H9 (cell line): ENCODE measurements at regions not wholly inside any gene's neighbourhood (a gene's known extent, or its start where the extent isn't known, plus 50 kb on each side); places are given as distances from the start of the nearest gene placed in this dataset.

Experiments
- DNase-seq: peaks from one replicate; pipeline ENCODE4 v3.0.0-alpha.2; 2017
- H2AFZ ChIP-seq: one replicate; pipeline ENCODE4 v1.6.1; 2013; ENCODE audit warnings: mild to moderate bottlenecking, low read length, control low read depth, moderate library complexity
- H2AK5ac ChIP-seq: 2 replicates; pipeline ENCODE4 v1.6.1; 2013; ENCODE audit warnings: low read length, control low read depth, mixed read lengths; ENCODE audit not compliant: insufficient read length
- H2BK120ac ChIP-seq: one replicate; pipeline ENCODE4 v1.6.1; 2013; ENCODE audit warnings: low read depth, mild to moderate bottlenecking, low read length, control low read depth, inconsistent platforms; ENCODE audit not compliant: poor library complexity, severe bottlenecking
- H2BK12ac ChIP-seq: 2 replicates; pipeline ENCODE4 v1.6.1; 2013; ENCODE audit warnings: low read length, control low read depth, mixed read lengths, low read depth; ENCODE audit not compliant: insufficient read length
- H2BK15ac ChIP-seq: 2 replicates; pipeline ENCODE4 v1.6.1; 2013; ENCODE audit warnings: low read depth, low read length, control low read depth
- H2BK20ac ChIP-seq: one replicate; pipeline ENCODE4 v1.6.1; 2013; ENCODE audit warnings: low read depth, mild to moderate bottlenecking, low read length, control low read depth, inconsistent platforms; ENCODE audit not compliant: poor library complexity, severe bottlenecking
- H2BK5ac ChIP-seq: 2 replicates; pipeline ENCODE4 v1.6.1; 2013; ENCODE audit warnings: low read length, control low read depth, mixed read lengths; ENCODE audit not compliant: insufficient read length
- H3K14ac ChIP-seq: 2 replicates; pipeline ENCODE4 v1.6.1; 2013; ENCODE audit warnings: low read length, control low read depth; ENCODE audit not compliant: insufficient read depth
- H3K18ac ChIP-seq: 2 replicates; pipeline ENCODE4 v1.6.1; 2013; ENCODE audit warnings: low read depth, mild to moderate bottlenecking, mixed read lengths, low read length, control low read depth; ENCODE audit not compliant: insufficient read length
- H3K23ac ChIP-seq: 2 replicates; pipeline ENCODE4 v1.6.1; 2013; ENCODE audit warnings: low read length, control low read depth, mixed read lengths, low read depth; ENCODE audit not compliant: insufficient read length
- H3K23me2 ChIP-seq: 2 replicates; pipeline ENCODE4 v1.6.1; 2013; ENCODE audit warnings: low read depth, mild to moderate bottlenecking, mixed read lengths, low read length, control low read depth; ENCODE audit not compliant: insufficient read length, poor library complexity, severe bottlenecking
- H3K27ac ChIP-seq: 2 replicates; pipeline ENCODE4 v1.5.1; 2013; ENCODE audit warnings: low read length, control low read depth, mixed read lengths, low read depth; ENCODE audit not compliant: insufficient read length
- H3K27me3 ChIP-seq: 2 replicates; pipeline ENCODE4 v1.6.1; 2013; ENCODE audit warnings: low read length, control low read depth, inconsistent platforms; ENCODE audit not compliant: insufficient read depth
- H3K4ac ChIP-seq: 2 replicates; pipeline ENCODE4 v1.6.1; 2013; ENCODE audit warnings: low read depth, mild to moderate bottlenecking, control low read depth, inconsistent platforms, low read length, moderate library complexity
- H3K4me1 ChIP-seq: 2 replicates; pipeline ENCODE4 v1.6.1; 2013; ENCODE audit warnings: low read length, control low read depth, inconsistent platforms; ENCODE audit not compliant: insufficient read depth
- H3K4me2 ChIP-seq: 2 replicates; pipeline ENCODE4 v1.6.1; 2013; ENCODE audit warnings: low read length, control low read depth, mixed read lengths; ENCODE audit not compliant: insufficient read length, insufficient read depth
- H3K56ac ChIP-seq: 2 replicates; pipeline ENCODE4 v1.6.1; 2013; ENCODE audit warnings: low read depth, mild to moderate bottlenecking, mixed read lengths, low read length, control low read depth; ENCODE audit not compliant: insufficient read length
- H3K79me1 ChIP-seq: 2 replicates; pipeline ENCODE4 v1.6.1; 2013; ENCODE audit warnings: low read depth, mild to moderate bottlenecking, moderate library complexity, low read length, control low read depth, inconsistent platforms; ENCODE audit not compliant: insufficient read depth, poor library complexity, severe bottlenecking
- H3K79me2 ChIP-seq: 2 replicates; pipeline ENCODE4 v1.6.1; 2013; ENCODE audit warnings: low read length, control low read depth, inconsistent platforms; ENCODE audit not compliant: insufficient read depth
- H3K9ac ChIP-seq: 2 replicates; pipeline ENCODE4 v1.6.1; 2013; ENCODE audit warnings: low read length, control low read depth, mixed read lengths; ENCODE audit not compliant: insufficient read length; ENCODE audit errors: extremely low read depth
- H3K9me3 ChIP-seq: one replicate; pipeline ENCODE4 v1.6.1; 2013; ENCODE audit warnings: low read depth, low read length, inconsistent platforms; ENCODE audit not compliant: control insufficient read depth
- H3T11ph ChIP-seq: one replicate; pipeline ENCODE4 v1.6.1; 2013; ENCODE audit warnings: mild to moderate bottlenecking, low read length, control low read depth, inconsistent platforms
- H4K20me1 ChIP-seq: one replicate; pipeline ENCODE4 v1.6.1; 2013; ENCODE audit not compliant: control insufficient read depth, insufficient read length, insufficient read depth
- H4K5ac ChIP-seq: 2 replicates; pipeline ENCODE4 v1.6.1; 2013; ENCODE audit warnings: low read depth, mild to moderate bottlenecking, mixed read lengths, low read length, control low read depth; ENCODE audit not compliant: insufficient read length
- H4K8ac ChIP-seq: replicated peaks from 2 replicates; pipeline ENCODE4 v1.6.1; 2013; ENCODE audit warnings: low read length, control low read depth, mixed read lengths, low read depth; ENCODE audit not compliant: insufficient read length
- H4K91ac ChIP-seq: 2 replicates; pipeline ENCODE4 v1.6.1; 2013; ENCODE audit warnings: low read depth, mild to moderate bottlenecking, moderate library complexity, mixed read lengths, low read length, control low read depth; ENCODE audit not compliant: insufficient read length
- H3K27ac Mint-ChIP-seq, 3 experiments: 2 replicates in 2 of 3; 3 replicates in 1 of 3; pipeline ENCODE4 v1.8.0; 2020 to 2021; ENCODE audit warnings: mixed read lengths in 3 of 3, mild to moderate bottlenecking in 1 of 3, moderate library complexity in 1 of 3
- H3K27me3 Mint-ChIP-seq: 2 replicates; pipeline ENCODE4 v1.8.0; 2021; ENCODE audit warnings: low read depth, mild to moderate bottlenecking, moderate library complexity, mixed read lengths
- H3K36me3 Mint-ChIP-seq, 3 experiments: 2 replicates in 2 of 3; 3 replicates in 1 of 3; pipeline ENCODE4 v1.8.0; 2020 to 2021; ENCODE audit warnings: low read depth in 3 of 3, mixed read lengths in 3 of 3; ENCODE audit not compliant: insufficient read depth in 1 of 3
- H3K4me1 Mint-ChIP-seq, 2 experiments: 2 replicates each; pipeline ENCODE4 v1.8.0; 2020; ENCODE audit warnings: mixed read lengths in 2 of 2
- H3K4me3 Mint-ChIP-seq, 2 experiments: 2 replicates in 1 of 2; 3 replicates in 1 of 2; pipeline ENCODE4 v1.8.0; 2020 to 2021; ENCODE audit warnings: mild to moderate bottlenecking in 2 of 2, mixed read lengths in 2 of 2, moderate library complexity in 1 of 2
- H3K9me3 Mint-ChIP-seq, 2 experiments: 2 replicates in 1 of 2; 3 replicates in 1 of 2; pipeline ENCODE4 v1.8.0; 2020; ENCODE audit warnings: mild to moderate bottlenecking in 2 of 2, mixed read lengths in 2 of 2, moderate library complexity in 1 of 2
- WGBS: extraction: QIAGEN DNeasy Blood & Tissue Kit; methylation state at CpG from one replicate; pipeline ENCODE4 v1.1.7; 2013; ENCODE audit warnings: missing lambda C conversion rate, low lambda C conversion rate, mixed read lengths; ENCODE audit not compliant: insufficient read length; ENCODE audit errors: extremely low coverage; 5-methylcytosine and 5-hydroxymethylcytosine counted together
- TF ChIP-seq, protein P1 (sequence below): fragments of 200-600 bp; sonication (generic); conservative IDR thresholded peaks from 3 replicates; pipeline ENCODE4 v1.8.0; 2021; ENCODE audit warnings: antibody characterized with exemption, mild to moderate bottlenecking

DNA sequence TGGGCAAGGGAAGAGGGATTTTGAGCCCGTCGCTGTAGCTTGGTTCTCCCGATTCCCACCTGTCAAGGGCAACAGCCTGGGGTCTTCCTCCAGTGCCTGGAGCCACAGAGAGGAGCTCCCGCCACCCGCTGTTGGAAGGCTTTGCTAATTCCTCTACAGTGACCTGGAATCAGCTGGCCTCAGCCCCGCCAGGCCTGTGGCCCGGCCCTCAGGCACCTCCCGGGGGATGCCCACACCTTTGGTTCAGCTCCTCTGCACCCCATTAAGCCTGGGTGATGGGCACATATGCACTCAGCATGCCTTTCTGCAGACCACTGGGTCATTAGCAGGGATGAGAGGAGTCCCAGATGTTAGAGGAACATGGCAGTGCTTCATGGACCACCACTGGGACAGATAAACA is 121.4 kb upstream of the MKI67 start:
- no peak overlapping the region for H3K56ac ChIP-seq
- H3K23ac ChIP-seq, result no peak overlapping the region
- no peaks in the 10 kb centered on the region for H3K9me3 ChIP-seq
- no peak overlapping the region for H3K4me3 Mint-ChIP-seq
- no peaks in the 10 kb centered on the region for H3K27me3 ChIP-seq
- peaks cover 6% of the 10 kb centered on the region for H3K27me3 Mint-ChIP-seq
- H4K5ac ChIP-seq, result no peak overlapping the region
- no peaks in the 10 kb centered on the region for H4K20me1 ChIP-seq
- peaks cover 0 to 4% of the 10 kb centered on the region in 2 experiments; a peak in 1 of 4 replicates for H3K4me1 Mint-ChIP-seq
- no peak overlapping the region for H2BK15ac ChIP-seq
- H2BK120ac ChIP-seq, result no peak overlapping the region
- H3K79me2 ChIP-seq, result no peaks in the 10 kb centered on the region
- H3K18ac ChIP-seq, result no peak overlapping the region
- no peak overlapping the region for H2BK12ac ChIP-seq
- H4K91ac ChIP-seq, result no peak overlapping the region
- no peak overlapping the region for H2AK5ac ChIP-seq
- H2BK20ac ChIP-seq, result no peak overlapping the region
- H3K4me2 ChIP-seq, result no peak overlapping the region
- H3K9ac ChIP-seq, result no peak overlapping the region
- H3T11ph ChIP-seq, result no peak overlapping the region
- TF ChIP-seq, protein P1, sequence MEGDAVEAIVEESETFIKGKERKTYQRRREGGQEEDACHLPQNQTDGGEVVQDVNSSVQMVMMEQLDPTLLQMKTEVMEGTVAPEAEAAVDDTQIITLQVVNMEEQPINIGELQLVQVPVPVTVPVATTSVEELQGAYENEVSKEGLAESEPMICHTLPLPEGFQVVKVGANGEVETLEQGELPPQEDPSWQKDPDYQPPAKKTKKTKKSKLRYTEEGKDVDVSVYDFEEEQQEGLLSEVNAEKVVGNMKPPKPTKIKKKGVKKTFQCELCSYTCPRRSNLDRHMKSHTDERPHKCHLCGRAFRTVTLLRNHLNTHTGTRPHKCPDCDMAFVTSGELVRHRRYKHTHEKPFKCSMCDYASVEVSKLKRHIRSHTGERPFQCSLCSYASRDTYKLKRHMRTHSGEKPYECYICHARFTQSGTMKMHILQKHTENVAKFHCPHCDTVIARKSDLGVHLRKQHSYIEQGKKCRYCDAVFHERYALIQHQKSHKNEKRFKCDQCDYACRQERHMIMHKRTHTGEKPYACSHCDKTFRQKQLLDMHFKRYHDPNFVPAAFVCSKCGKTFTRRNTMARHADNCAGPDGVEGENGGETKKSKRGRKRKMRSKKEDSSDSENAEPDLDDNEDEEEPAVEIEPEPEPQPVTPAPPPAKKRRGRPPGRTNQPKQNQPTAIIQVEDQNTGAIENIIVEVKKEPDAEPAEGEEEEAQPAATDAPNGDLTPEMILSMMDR, result no peak
- no peak overlapping the region for H4K8ac ChIP-seq
- H3K9me3 Mint-ChIP-seq, result no peaks in the 10 kb centered on the region; a peak in 1 of 5 replicates
- H3K4me1 ChIP-seq, result no peaks in the 10 kb centered on the region
- no peak overlapping the region for H2BK5ac ChIP-seq
- no peak overlapping the region for H3K14ac ChIP-seq
- H3K79me1 ChIP-seq, result no peaks in the 10 kb centered on the region
- H3K4ac ChIP-seq, result no peak overlapping the region
- WGBS, result no CpG with 5 or more reads among the region's 8 CpGs
- DNase-seq, result no peak
- H3K27ac ChIP-seq, result no peak overlapping the region
- H3K27ac Mint-ChIP-seq, result no peak overlapping the region
- H2AFZ ChIP-seq, result no peak overlapping the region
- H3K36me3 Mint-ChIP-seq, result no peaks in the 10 kb centered on the region
- no peaks in the 10 kb centered on the region for H3K23me2 ChIP-seq
